ENCODE measurements at regions not wholly inside any gene's neighbourhood (a gene's known extent, or its start where the extent isn't known, plus 50 kb on each side); places are given as distances from the start of the nearest gene placed in this dataset.

- Mint-ChIP-seq H3K27me3 (ENCODE audit: low read depth in 2 of 2) (no peaks in the 10 kb centered on the region), H3K27ac (no peak overlapping the region), H3K9me3 (peaks cover 2 to 5% of the 10 kb centered on the region in 2 donors), H3K36me3 (no peaks in the 10 kb centered on the region), H3K4me1 (no peaks in the 10 kb centered on the region), H3K4me3 (no peak overlapping the region)
- no peak overlapping the region for H3K4me3 ChIP-seq (ENCODE audit: low read length)
- no peaks in the 10 kb centered on the region for H3K9me3 ChIP-seq (ENCODE audit: control insufficient read depth, insufficient read depth, low read length)
- no peak overlapping the region for H3K27ac ChIP-seq (ENCODE audit: low read length)
- DNase-seq (no peak), ATAC-seq (no peak)
- no CpG with 5 or more reads among the region's 2 CpGs for WGBS (ENCODE audit: insufficient coverage)
- H3K27me3 ChIP-seq (ENCODE audit: control insufficient read depth, insufficient read depth, low read length): no peaks in the 10 kb centered on the region
- H3K36me3 ChIP-seq (ENCODE audit: control insufficient read depth, insufficient read depth, low read length): no peaks in the 10 kb centered on the region
- no peak for TF ChIP-seq CTCF (IDR thresholded peaks at IDR 0.05)
- no peaks in the 10 kb centered on the region for H3K4me1 ChIP-seq (ENCODE audit: control insufficient read depth, insufficient read depth, low read length)
- intact Hi-C loops (cut with micrococcal nuclease): no loop called here
Observed at GRCh38 chrX:36562986-36563385, 445.2 kb upstream of the FAM47C start.

GRCh38 chrX:36568946-36569345, 439.2 kb upstream of the FAM47C start:
- Mint-ChIP-seq H3K9me3 (peaks cover 0 to 2% of the 10 kb centered on the region in 2 donors), H3K27ac (no peak overlapping the region), H3K36me3 (no peaks in the 10 kb centered on the region), H3K4me1 (no peaks in the 10 kb centered on the region), H3K4me3 (no peak overlapping the region), H3K27me3 (ENCODE audit: low read depth in 2 of 2) (no peaks in the 10 kb centered on the region)
- H3K9me3 ChIP-seq (ENCODE audit: control insufficient read depth, insufficient read depth, low read length): no peaks in the 10 kb centered on the region
- WGBS (ENCODE audit: insufficient coverage): 78% methylated on average over 1 of the region's 1 CpG
- ATAC-seq (no peak), DNase-seq (no peak)
- H3K27ac ChIP-seq (ENCODE audit: low read length): no peak overlapping the region
- no peaks in the 10 kb centered on the region for H3K4me1 ChIP-seq (ENCODE audit: control insufficient read depth, insufficient read depth, low read length)
- no peak overlapping the region for H3K4me3 ChIP-seq (ENCODE audit: low read length)
- H3K36me3 ChIP-seq (ENCODE audit: control insufficient read depth, insufficient read depth, low read length): no peaks in the 10 kb centered on the region
- intact Hi-C loops (cut with micrococcal nuclease): no loop called here
- TF ChIP-seq CTCF (IDR thresholded peaks at IDR 0.05): no peak
- no peaks in the 10 kb centered on the region for H3K27me3 ChIP-seq (ENCODE audit: control insufficient read depth, insufficient read depth, low read length)

GRCh38 chrX:36573720-36574119, 434.4 kb upstream of the FAM47C start:
- Mint-ChIP-seq H3K27me3 (ENCODE audit: low read depth in 2 of 2) (no peaks in the 10 kb centered on the region), H3K4me1 (no peaks in the 10 kb centered on the region), H3K9me3 (peaks cover 0 to 3% of the 10 kb centered on the region in 2 donors), H3K27ac (no peak overlapping the region), H3K4me3 (no peak overlapping the region), H3K36me3 (no peaks in the 10 kb centered on the region)
- no peaks in the 10 kb centered on the region for H3K4me1 ChIP-seq (ENCODE audit: control insufficient read depth, insufficient read depth, low read length)
- DNase-seq (no peak), ATAC-seq (no peak)
- H3K4me3 ChIP-seq (ENCODE audit: low read length): no peak overlapping the region
- intact Hi-C loops (cut with micrococcal nuclease): no loop called here
- no peak overlapping the region for H3K27ac ChIP-seq (ENCODE audit: low read length)
- H3K27me3 ChIP-seq (ENCODE audit: control insufficient read depth, insufficient read depth, low read length): no peaks in the 10 kb centered on the region
- WGBS (ENCODE audit: insufficient coverage): 60% methylated on average over 1 of the region's 2 CpGs
- TF ChIP-seq CTCF (IDR thresholded peaks at IDR 0.05): no peak
- H3K9me3 ChIP-seq (ENCODE audit: control insufficient read depth, insufficient read depth, low read length): no peaks in the 10 kb centered on the region
- no peaks in the 10 kb centered on the region for H3K36me3 ChIP-seq (ENCODE audit: control insufficient read depth, insufficient read depth, low read length)

- H3K27me3 ChIP-seq (ENCODE audit: control insufficient read depth, insufficient read depth, low read length): no peaks in the 10 kb centered on the region
- intact Hi-C loops (cut with micrococcal nuclease): no loop called here
- Mint-ChIP-seq H3K27me3 (ENCODE audit: low read depth in 2 of 2) (no peaks in the 10 kb centered on the region), H3K4me1 (no peaks in the 10 kb centered on the region), H3K27ac (no peak overlapping the region), H3K9me3 (peaks cover 2 to 3% of the 10 kb centered on the region in 2 donors), H3K4me3 (no peak overlapping the region), H3K36me3 (no peaks in the 10 kb centered on the region)
- DNase-seq: no peak
- H3K36me3 ChIP-seq (ENCODE audit: control insufficient read depth, insufficient read depth, low read length): no peaks in the 10 kb centered on the region
- ATAC-seq: no peak
- no peak for TF ChIP-seq CTCF (IDR thresholded peaks at IDR 0.05)
- H3K27ac ChIP-seq (ENCODE audit: low read length): no peak overlapping the region
- H3K4me1 ChIP-seq (ENCODE audit: control insufficient read depth, insufficient read depth, low read length): no peaks in the 10 kb centered on the region
- no peaks in the 10 kb centered on the region for H3K9me3 ChIP-seq (ENCODE audit: control insufficient read depth, insufficient read depth, low read length)
- no peak overlapping the region for H3K4me3 ChIP-seq (ENCODE audit: low read length)
- no CpG with 5 or more reads among the region's 3 CpGs for WGBS (ENCODE audit: insufficient coverage)
Observed at GRCh38 chrX:36575670-36576069, 432.5 kb upstream of the FAM47C start.
